ENCODE measurements at regions not wholly inside any gene's neighbourhood (a gene's known extent, or its start where the extent isn't known, plus 50 kb on each side); places are given as distances from the start of the nearest gene placed in this dataset.

- Mint-ChIP-seq H3K4me1 (no peaks in the 10 kb centered on the region), H3K4me3 (no peak overlapping the region), H3K36me3 (no peaks in the 10 kb centered on the region), H3K27ac (no peak overlapping the region), H3K27me3 (no peaks in the 10 kb centered on the region), H3K9me3 (peaks cover 0 to 14% (median 3%) of the 10 kb centered on the region in 7 donors)
- no peak for ATAC-seq (ENCODE audit: low read depth in 2 of 2)
- DNase-seq, result no peak
Measured at GRCh38 chr3:99474776-99475175, 163.6 kb upstream of the COL8A1 start.

DNA sequence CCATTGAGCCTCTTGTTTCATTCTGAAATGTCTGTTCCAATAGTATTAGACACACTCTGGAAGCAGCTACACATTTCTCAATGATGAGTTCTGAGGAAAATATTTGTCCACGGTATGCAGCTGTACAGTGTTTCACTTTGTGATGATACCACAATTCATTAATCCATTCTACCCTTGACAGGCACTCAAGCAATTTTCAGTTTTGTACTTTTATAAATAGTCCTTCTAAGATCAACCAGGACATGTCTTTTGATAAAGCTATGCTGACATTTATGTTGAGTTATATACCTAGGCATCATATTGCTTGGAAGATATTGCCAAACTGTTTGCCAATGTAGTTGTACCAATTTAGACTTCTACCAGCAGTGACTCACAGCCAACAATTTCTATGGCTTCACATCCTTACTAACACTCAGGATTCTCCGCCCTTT is 165.1 kb upstream of the COL8A1 start:
- ATAC-seq (ENCODE audit: low read depth in 2 of 2) (no peak), DNase-seq (no peak)
- Mint-ChIP-seq H3K4me1 (no peaks in the 10 kb centered on the region), H3K36me3 (no peaks in the 10 kb centered on the region), H3K4me3 (no peak overlapping the region), H3K27me3 (no peaks in the 10 kb centered on the region), H3K9me3 (peaks cover 0 to 14% (median 3%) of the 10 kb centered on the region in 7 donors), H3K27ac (no peak overlapping the region)

- Mint-ChIP-seq H3K27ac (no peak overlapping the region), H3K4me3 (no peak overlapping the region), H3K36me3 (no peaks in the 10 kb centered on the region), H3K27me3 (no peaks in the 10 kb centered on the region), H3K4me1 (no peaks in the 10 kb centered on the region), H3K9me3 (peaks cover 0 to 8% (median 3%) of the 10 kb centered on the region in 7 donors)
- no peak for DNase-seq
- ATAC-seq (ENCODE audit: low read depth in 2 of 2), result no peak
Measured at GRCh38 chr3:99472385-99472784, 166.0 kb upstream of the COL8A1 start.

DNA sequence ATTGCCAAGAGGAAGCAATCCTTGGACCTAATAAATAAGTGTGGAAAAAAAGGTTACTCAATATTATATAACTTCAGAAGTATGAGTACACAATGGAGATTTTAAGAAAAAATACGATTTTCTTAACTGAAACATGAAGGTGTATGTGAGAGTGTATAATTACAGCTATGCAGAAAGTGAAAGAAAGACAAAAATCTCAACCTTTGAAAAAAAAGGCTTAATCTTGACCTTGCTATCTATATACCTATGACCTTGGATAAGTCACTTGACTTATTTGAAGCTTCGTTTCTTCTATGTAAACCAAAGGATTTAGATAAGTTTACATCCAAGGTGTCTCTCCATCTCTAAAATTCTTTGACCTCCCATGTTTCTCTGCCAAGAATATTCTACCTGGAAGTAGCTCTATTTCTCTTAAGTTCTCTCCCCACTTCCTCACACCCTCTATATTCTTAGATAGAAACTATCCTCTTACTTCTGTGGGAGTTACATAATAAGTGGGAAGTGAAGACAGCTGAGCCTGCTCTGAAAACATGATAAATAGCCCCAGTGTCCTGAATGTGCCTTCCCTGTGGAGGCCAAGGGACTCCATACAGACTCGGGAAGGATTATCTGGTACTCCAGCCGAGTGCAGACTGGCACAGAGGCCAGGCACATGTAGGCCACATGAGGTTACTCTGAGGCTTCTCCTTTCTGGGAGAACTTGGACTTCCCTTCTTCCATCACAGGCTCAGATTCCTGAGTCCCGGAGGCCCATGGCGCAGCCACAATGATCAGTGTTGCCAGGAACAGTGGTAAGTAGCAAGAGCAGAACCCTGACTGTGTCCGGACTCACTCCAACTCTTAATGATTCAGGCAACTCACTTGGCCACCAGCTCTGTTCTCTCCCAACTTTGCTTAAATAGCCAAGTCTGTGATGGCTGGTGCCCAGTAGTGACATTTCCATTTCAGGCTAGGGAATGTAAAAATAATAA is 166.8 kb upstream of the COL8A1 start:
- peaks cover 0 to 8% (median 2%) of the 10 kb centered on the region in 7 donors for H3K9me3 Mint-ChIP-seq
- H3K4me1 Mint-ChIP-seq, result no peaks in the 10 kb centered on the region
- no peak overlapping the region for H3K4me3 Mint-ChIP-seq
- H3K36me3 Mint-ChIP-seq, result no peaks in the 10 kb centered on the region
- H3K27me3 Mint-ChIP-seq, result no peaks in the 10 kb centered on the region
- H3K27ac Mint-ChIP-seq, result no peak overlapping the region
- DNase-seq (no peak), ATAC-seq (ENCODE audit: low read depth in 2 of 2) (no peak)

DNA sequence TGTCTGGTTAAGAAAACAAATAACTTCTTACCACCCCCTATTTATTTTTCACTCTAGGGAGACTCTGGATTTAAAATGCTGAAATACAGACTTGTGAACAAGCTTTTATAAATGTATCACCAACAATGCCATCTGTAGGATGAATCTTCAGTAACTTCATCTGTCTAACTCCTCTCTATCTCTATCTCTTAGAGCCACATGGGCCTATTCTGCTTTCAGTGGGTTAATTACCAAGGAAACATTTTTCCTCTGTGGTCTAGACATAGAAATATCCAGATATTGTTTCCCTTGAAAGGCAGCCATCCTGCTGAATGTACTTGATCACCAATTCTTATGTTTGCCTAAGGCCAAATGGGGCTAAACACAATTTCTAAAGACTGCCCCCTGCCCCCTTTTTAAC is 167.6 kb upstream of the COL8A1 start:
- DNase-seq, result no peak
- Mint-ChIP-seq H3K27me3 (no peaks in the 10 kb centered on the region), H3K4me1 (no peaks in the 10 kb centered on the region), H3K36me3 (no peaks in the 10 kb centered on the region), H3K4me3 (no peak overlapping the region), H3K27ac (no peak overlapping the region), H3K9me3 (peaks cover 0 to 8% (median 2%) of the 10 kb centered on the region in 7 donors)
- ATAC-seq (ENCODE audit: low read depth in 2 of 2), result no peak

GRCh38 chr3:99468918-99469317 is 169.5 kb upstream of the COL8A1 start:
- Mint-ChIP-seq H3K4me1 (no peaks in the 10 kb centered on the region), H3K4me3 (no peak overlapping the region), H3K36me3 (no peaks in the 10 kb centered on the region), H3K9me3 (peaks cover 0 to 8% (median 2%) of the 10 kb centered on the region in 7 donors), H3K27ac (no peak overlapping the region), H3K27me3 (no peaks in the 10 kb centered on the region)
- DNase-seq, result no peak
- ATAC-seq (ENCODE audit: low read depth in 2 of 2), result no peak

GRCh38 chr3:99467420-99467819 is 171.0 kb upstream of the COL8A1 start:
- Mint-ChIP-seq H3K36me3 (no peaks in the 10 kb centered on the region), H3K4me1 (no peaks in the 10 kb centered on the region), H3K9me3 (peaks cover 0 to 8% (median 2%) of the 10 kb centered on the region in 7 donors), H3K27me3 (no peaks in the 10 kb centered on the region), H3K4me3 (no peak overlapping the region), H3K27ac (no peak overlapping the region)
- no peak for ATAC-seq (ENCODE audit: low read depth in 2 of 2)
- no peak for DNase-seq

DNA sequence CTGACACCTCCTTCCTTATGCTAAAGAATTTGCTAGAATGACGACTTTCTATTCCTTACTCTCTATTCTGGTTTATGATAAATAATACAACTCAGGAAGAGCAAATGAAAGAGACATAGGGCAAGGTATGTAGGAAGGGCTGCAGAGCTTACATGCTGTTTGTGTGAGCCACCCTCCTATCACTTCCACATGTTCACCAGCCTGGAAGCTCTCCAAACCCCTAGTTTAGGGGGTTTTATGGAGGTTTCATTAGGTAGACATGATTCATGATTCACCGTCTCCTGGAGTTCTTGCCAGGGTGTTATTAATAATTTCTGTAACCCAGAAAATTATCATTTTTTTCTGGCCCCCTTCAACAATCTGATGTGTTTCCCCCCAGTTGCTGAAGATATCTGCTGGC is 172.1 kb upstream of the COL8A1 start:
- no peak for DNase-seq
- no peak for ATAC-seq (ENCODE audit: low read depth in 2 of 2)
- Mint-ChIP-seq H3K9me3 (peaks cover 0 to 8% (median 2%) of the 10 kb centered on the region in 7 donors), H3K4me3 (no peak overlapping the region), H3K27me3 (no peaks in the 10 kb centered on the region), H3K4me1 (no peaks in the 10 kb centered on the region), H3K36me3 (no peaks in the 10 kb centered on the region), H3K27ac (no peak overlapping the region)

- Mint-ChIP-seq H3K4me1 (no peaks in the 10 kb centered on the region), H3K36me3 (peaks cover 0 to 4% of the 10 kb centered on the region in 2 donors), H3K9me3 (peaks cover 0 to 12% (median 5%) of the 10 kb centered on the region in 7 donors), H3K27ac (no peak overlapping the region), H3K4me3 (no peak overlapping the region), H3K27me3 (no peaks in the 10 kb centered on the region)
- ATAC-seq (ENCODE audit: low read depth in 2 of 2), result no peak
- DNase-seq, result no peak
Measured at GRCh38 chr3:99458013-99458412, 180.4 kb upstream of the COL8A1 start.

- H3K9me3 Mint-ChIP-seq, result peaks cover 3 to 13% (median 7%) of the 10 kb centered on the region in 7 donors
- H3K27ac Mint-ChIP-seq, result no peak overlapping the region
- no peaks in the 10 kb centered on the region for H3K4me1 Mint-ChIP-seq
- ATAC-seq (ENCODE audit: low read depth in 2 of 2) (no peak), DNase-seq (no peak)
- H3K36me3 Mint-ChIP-seq, result peaks cover 0 to 5% of the 10 kb centered on the region in 2 donors
- no peak overlapping the region for H3K4me3 Mint-ChIP-seq
- H3K27me3 Mint-ChIP-seq, result no peaks in the 10 kb centered on the region
Measured at GRCh38 chr3:99442599-99442998, 195.8 kb upstream of the COL8A1 start.

DNA sequence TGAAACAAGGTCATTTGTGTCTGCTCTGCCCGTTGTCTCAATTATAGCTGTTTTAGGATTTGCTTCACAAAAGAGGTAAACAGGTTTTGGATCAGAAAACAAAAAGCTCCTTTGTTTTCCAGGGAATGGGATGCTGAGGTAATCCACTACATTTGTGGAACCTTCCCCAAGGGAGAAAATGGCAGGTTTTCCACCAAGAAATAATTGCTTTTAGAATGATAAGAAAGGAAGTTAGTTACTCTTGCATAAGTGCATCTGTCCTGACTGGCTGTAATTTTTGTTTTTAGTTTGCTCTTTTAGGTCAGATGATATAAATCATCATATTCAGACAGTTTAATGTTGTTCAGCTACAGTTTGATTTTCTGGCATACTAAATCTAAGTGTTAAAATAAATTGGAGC is 198.5 kb upstream of the COL8A1 start:
- Mint-ChIP-seq H3K36me3 (peaks cover 0 to 5% of the 10 kb centered on the region in 2 donors), H3K27me3 (no peaks in the 10 kb centered on the region), H3K4me3 (no peak overlapping the region), H3K9me3 (peaks cover 4 to 20% (median 9%) of the 10 kb centered on the region in 7 donors), H3K4me1 (no peaks in the 10 kb centered on the region), H3K27ac (no peak overlapping the region)
- no peak for ATAC-seq (ENCODE audit: low read depth in 2 of 2)
- no peak for DNase-seq

GRCh38 chr3:99434190-99434589 is 204.2 kb upstream of the COL8A1 start:
- no peaks in the 10 kb centered on the region for H3K36me3 Mint-ChIP-seq
- no peaks in the 10 kb centered on the region for H3K4me1 Mint-ChIP-seq
- H3K27me3 Mint-ChIP-seq, result no peaks in the 10 kb centered on the region
- no peak overlapping the region for H3K27ac Mint-ChIP-seq
- H3K4me3 Mint-ChIP-seq, result no peak overlapping the region
- DNase-seq (no peak), ATAC-seq (ENCODE audit: low read depth in 2 of 2) (no peak)
- H3K9me3 Mint-ChIP-seq, result peaks cover 0 to 14% (median 7%) of the 10 kb centered on the region in 7 donors

DNA sequence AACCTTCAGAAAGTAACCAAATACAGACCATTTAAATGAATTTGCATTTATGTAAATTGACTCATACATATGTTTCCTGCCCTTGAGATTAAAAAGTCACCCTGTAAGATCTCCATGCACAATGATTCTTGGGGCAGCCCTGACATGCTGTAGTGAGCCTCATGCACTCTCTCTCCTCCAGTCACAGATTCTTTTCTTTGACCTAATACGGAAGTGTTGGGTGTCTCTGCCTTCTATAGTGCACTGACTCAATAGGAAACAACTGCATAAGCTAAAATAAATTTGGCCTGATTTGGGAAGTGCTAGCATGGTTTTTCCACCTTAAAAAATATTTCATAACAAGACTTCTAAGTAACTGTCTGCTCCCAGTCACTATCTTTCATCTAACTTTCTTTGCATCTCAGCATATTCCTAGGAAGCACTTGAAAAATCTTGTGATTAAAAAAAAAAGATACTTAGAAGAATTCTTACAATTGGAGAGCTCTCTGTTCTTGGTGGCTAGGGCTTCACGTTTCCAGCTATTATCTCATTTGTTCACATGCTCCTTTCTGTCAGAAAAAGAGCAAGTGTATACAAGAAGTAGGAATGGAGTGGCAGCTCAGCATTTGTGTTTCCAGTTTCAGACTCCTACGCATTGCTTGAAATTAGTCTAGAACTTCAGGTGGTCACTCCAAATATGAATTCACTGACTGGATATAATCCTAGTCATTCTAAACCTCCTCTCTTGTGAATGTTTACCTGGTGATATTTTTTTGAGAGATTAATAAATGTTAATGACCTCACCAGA is 207.9 kb upstream of the COL8A1 start:
- DNase-seq, result no peak
- no peaks in the 10 kb centered on the region for H3K36me3 Mint-ChIP-seq
- no peak for ATAC-seq (ENCODE audit: low read depth in 2 of 2)
- peaks cover 0 to 6% (median 2%) of the 10 kb centered on the region in 7 donors for H3K9me3 Mint-ChIP-seq
- no peaks in the 10 kb centered on the region for H3K4me1 Mint-ChIP-seq
- no peak overlapping the region for H3K27ac Mint-ChIP-seq
- no peaks in the 10 kb centered on the region for H3K27me3 Mint-ChIP-seq
- no peak overlapping the region for H3K4me3 Mint-ChIP-seq

DNA sequence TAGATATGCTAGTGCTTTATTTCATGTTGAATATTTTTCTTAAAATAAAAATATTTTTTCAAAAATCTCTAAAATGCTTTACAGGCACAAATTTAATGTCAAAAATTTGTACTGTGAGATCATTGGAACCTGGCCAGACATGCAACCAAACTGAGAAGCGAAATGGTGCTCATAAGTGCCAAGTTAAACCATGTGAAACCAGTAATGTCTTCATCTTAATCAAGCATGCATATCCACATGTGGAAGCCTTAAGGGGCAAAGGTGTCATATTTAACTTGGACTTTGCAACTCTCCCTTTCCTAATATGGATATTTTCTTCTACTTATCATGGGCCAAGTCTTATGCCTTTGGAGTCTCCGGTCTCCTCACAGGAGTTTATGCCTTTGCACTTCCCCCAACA is 208.9 kb upstream of the COL8A1 start:
- Mint-ChIP-seq H3K4me3 (no peak overlapping the region), H3K27ac (no peak overlapping the region), H3K27me3 (no peaks in the 10 kb centered on the region), H3K9me3 (peaks cover 0 to 4% (median 0%) of the 10 kb centered on the region in 7 donors), H3K36me3 (no peaks in the 10 kb centered on the region), H3K4me1 (no peaks in the 10 kb centered on the region)
- no peak for DNase-seq
- ATAC-seq (ENCODE audit: low read depth in 2 of 2), result no peak

Data from naive B cell (primary cell).